ENCODE measurements at regions not wholly inside any gene's neighbourhood (a gene's known extent, or its start where the extent isn't known, plus 50 kb on each side); places are given as distances from the start of the nearest gene placed in this dataset.
"Not testable (repeated sequence)": the region's sequence is repeated elsewhere in the genome, so short reads cannot be mapped to it uniquely, and the experiment has no call there.

DNA sequence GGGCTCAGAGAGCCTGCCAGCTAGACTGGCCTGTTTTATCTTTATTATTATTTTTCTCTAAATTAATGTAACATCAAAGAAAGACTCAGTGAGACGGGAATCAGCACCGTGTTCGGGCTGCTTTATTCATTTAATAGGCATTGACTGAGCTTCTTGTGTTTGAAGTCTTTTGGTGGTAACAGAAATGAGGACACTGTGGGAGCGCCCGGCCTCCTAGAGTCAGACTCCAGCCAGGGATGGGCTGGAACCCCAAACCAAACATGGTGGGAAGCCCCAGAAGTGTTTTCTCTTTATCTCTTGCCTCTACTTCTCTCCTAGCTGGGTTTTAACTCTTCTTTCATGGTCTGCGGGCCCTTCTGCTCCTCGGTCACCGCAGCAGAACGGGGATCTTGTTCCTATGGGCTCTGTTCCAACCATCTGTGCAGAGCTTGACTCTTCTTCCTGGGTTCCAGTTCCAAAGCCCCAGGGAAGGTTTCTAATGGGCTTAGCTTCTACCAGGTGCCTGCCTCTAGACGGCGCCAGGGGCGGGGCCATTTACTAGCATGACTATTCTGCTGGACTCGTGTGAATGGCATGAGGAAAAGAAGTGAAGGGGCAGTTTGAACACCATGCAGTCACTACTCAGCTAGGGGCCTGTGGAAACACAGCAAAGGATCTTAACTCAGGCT, 123.8 kb downstream of the FGF18 start:
- Mint-ChIP-seq H3K27ac (no peak overlapping the region), H3K36me3 (no peaks in the 10 kb centered on the region), H3K4me1 (no peaks in the 10 kb centered on the region), H3K27me3 (ENCODE audit: low read depth in 2 of 2) (peaks cover 7 to 17% of the 10 kb centered on the region in 2 donors), H3K9me3 (no peaks in the 10 kb centered on the region), H3K4me3 (no peak overlapping the region)
- H3K27ac ChIP-seq (ENCODE audit: low read length) = no peak overlapping the region
- ATAC-seq = no peak
- intact Hi-C loops (cut with micrococcal nuclease) = no loop called here
- H3K4me3 ChIP-seq (ENCODE audit: low read length) = no peak overlapping the region
- H3K36me3 ChIP-seq (ENCODE audit: control insufficient read depth, insufficient read depth, low read length) = no peaks in the 10 kb centered on the region
- no peaks in the 10 kb centered on the region for H3K27me3 ChIP-seq (ENCODE audit: control insufficient read depth, insufficient read depth, low read length)
- no peaks in the 10 kb centered on the region for H3K9me3 ChIP-seq (ENCODE audit: control insufficient read depth, insufficient read depth, low read length)
- 86% methylated on average over 13 of the region's 13 CpGs for WGBS (ENCODE audit: insufficient coverage)
- TF ChIP-seq, protein P1, sequence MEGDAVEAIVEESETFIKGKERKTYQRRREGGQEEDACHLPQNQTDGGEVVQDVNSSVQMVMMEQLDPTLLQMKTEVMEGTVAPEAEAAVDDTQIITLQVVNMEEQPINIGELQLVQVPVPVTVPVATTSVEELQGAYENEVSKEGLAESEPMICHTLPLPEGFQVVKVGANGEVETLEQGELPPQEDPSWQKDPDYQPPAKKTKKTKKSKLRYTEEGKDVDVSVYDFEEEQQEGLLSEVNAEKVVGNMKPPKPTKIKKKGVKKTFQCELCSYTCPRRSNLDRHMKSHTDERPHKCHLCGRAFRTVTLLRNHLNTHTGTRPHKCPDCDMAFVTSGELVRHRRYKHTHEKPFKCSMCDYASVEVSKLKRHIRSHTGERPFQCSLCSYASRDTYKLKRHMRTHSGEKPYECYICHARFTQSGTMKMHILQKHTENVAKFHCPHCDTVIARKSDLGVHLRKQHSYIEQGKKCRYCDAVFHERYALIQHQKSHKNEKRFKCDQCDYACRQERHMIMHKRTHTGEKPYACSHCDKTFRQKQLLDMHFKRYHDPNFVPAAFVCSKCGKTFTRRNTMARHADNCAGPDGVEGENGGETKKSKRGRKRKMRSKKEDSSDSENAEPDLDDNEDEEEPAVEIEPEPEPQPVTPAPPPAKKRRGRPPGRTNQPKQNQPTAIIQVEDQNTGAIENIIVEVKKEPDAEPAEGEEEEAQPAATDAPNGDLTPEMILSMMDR (IDR thresholded peaks at IDR 0.05) = no peak
- no peak for DNase-seq
- no peaks in the 10 kb centered on the region for H3K4me1 ChIP-seq (ENCODE audit: control insufficient read depth, insufficient read depth, low read length)

DNA sequence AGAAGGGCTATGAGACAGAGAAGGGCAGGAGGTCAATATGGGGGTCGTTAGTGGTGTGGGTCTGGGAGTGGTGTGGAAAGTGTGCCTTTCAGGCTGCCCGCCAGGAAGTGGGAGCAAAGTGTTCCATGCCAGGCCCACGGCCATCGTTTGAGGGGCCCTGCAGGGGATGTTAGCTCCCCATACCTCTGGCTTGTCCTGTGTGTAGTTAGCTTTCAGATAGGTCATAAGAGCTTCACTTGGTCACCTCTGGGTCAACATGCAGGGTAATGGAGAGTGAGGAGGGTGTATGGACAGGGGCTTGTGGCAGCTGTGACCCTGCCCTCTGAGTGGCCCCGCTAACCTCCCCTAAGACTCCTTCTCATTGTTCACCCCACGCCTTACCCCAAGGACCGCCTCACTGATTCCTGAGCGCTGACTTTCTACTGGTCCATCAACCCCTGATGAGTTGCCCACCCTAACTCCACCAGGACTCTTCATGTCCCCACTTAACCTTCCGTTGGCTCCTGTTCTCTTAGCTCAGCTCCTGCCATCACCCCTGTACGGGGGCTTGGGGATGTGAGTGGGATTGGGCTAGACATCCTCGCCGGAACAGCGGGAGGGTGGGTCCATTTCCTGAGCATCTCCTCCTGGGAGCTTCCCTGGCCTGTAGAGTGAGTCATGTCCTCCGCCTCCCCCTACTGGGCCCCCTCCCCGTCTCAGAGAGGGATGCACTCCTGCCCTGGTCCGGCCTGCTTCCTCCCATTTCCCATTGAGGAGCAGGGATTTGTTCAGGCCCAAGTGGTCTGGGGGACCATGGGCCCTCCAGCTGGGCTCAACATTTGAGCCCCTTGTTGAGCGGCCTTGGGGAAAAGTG, 125.7 kb downstream of the FGF18 start:
- ATAC-seq = no peak
- H3K9me3 Mint-ChIP-seq = no peaks in the 10 kb centered on the region

DNA sequence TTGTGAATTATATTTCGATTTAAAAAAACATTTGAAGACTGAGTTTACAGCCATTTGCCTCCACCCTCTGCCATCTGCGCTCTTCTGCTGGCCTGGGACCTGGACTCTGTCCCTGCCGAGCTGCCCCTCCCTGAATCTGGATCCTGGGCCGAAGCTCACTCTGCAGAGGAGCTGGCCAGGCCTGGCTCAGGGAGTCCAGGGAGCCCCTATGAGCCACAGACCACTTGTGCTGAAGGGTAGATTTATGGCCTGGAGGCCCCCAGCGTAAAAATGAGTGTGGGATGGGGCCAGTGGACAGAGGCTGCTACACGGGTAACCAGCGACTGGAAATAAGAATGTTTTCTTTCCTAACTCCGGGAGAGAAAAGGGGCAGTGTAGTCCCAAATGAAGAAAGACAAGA, 129.8 kb downstream of the FGF18 start:
- Histone ChIP-seq H3K27me3 (ENCODE audit: control insufficient read depth, insufficient read depth, low read length) (no peaks in the 10 kb centered on the region), H3K4me3 (ENCODE audit: low read length) (no peak overlapping the region), H3K36me3 (ENCODE audit: control insufficient read depth, insufficient read depth, low read length) (no peaks in the 10 kb centered on the region), H3K9me3 (ENCODE audit: control insufficient read depth, insufficient read depth, low read length) (no peaks in the 10 kb centered on the region), H3K4me1 (ENCODE audit: control insufficient read depth, insufficient read depth, low read length) (no peaks in the 10 kb centered on the region), H3K27ac (ENCODE audit: low read length) (no peak overlapping the region)
- 88% methylated on average over 8 of the region's 8 CpGs for WGBS (ENCODE audit: insufficient coverage)
- TF ChIP-seq, protein P1 (IDR thresholded peaks at IDR 0.05) = no peak
- no peaks in the 10 kb centered on the region for H3K36me3 Mint-ChIP-seq
- no peak for ATAC-seq
- no peak for DNase-seq
- H3K27me3 Mint-ChIP-seq (ENCODE audit: low read depth in 2 of 2) = peaks cover 2 to 6% of the 10 kb centered on the region in 2 donors
- peaks cover 0 to 2% of the 10 kb centered on the region in 2 donors for H3K9me3 Mint-ChIP-seq
- no peak overlapping the region for H3K27ac Mint-ChIP-seq
- no peaks in the 10 kb centered on the region for H3K4me1 Mint-ChIP-seq
- no peak overlapping the region for H3K4me3 Mint-ChIP-seq
- intact Hi-C loops (cut with micrococcal nuclease) = no loop called here

More for the DNA sequence above, 125.7 kb downstream of the FGF18 start:
- H3K27ac ChIP-seq (ENCODE audit: low read length) = no peak overlapping the region
- H3K4me3 ChIP-seq (ENCODE audit: low read length) = no peak overlapping the region
- no peaks in the 10 kb centered on the region for H3K4me1 Mint-ChIP-seq
- no peaks in the 10 kb centered on the region for H3K36me3 Mint-ChIP-seq
- H3K27me3 Mint-ChIP-seq (ENCODE audit: low read depth in 2 of 2) = peaks cover 6 to 15% of the 10 kb centered on the region in 2 donors
- WGBS (ENCODE audit: insufficient coverage) = 87% methylated on average over 16 of the region's 17 CpGs
- no peaks in the 10 kb centered on the region for H3K36me3 ChIP-seq (ENCODE audit: control insufficient read depth, insufficient read depth, low read length)
- no peaks in the 10 kb centered on the region for H3K27me3 ChIP-seq (ENCODE audit: control insufficient read depth, insufficient read depth, low read length)
- no peak overlapping the region for H3K27ac Mint-ChIP-seq
- TF ChIP-seq, protein P1 (IDR thresholded peaks at IDR 0.05) = no peak
- no peak for DNase-seq
- no peak overlapping the region for H3K4me3 Mint-ChIP-seq
- H3K9me3 ChIP-seq (ENCODE audit: control insufficient read depth, insufficient read depth, low read length) = no peaks in the 10 kb centered on the region
- intact Hi-C loops (cut with micrococcal nuclease) = no loop called here
- no peaks in the 10 kb centered on the region for H3K4me1 ChIP-seq (ENCODE audit: control insufficient read depth, insufficient read depth, low read length)

DNA sequence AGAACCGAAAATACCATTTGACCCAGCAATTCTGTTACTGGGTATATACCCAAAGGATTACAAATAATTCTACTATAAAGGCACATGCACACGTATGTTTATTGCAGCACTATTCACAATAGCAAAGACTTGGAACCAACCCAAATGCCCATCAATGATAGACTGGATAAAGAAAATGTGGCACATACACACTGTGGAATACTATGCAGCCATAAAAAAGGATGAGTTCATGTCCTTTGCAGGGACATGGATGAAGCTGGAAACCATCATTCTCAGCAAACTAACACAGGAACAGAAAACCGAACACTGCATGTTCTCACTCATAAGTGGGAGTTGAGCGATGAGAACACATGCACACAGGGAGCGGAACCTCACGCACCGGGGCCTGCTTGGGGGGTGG, 134.4 kb downstream of the FGF18 start:
- H3K36me3 Mint-ChIP-seq; H3K4me3 Mint-ChIP-seq; H3K4me1 Mint-ChIP-seq; DNase-seq; H3K9me3 Mint-ChIP-seq; H3K9me3 ChIP-seq (ENCODE audit: control insufficient read depth, insufficient read depth, low read length); H3K4me3 ChIP-seq (ENCODE audit: low read length); H3K27me3 ChIP-seq (ENCODE audit: control insufficient read depth, insufficient read depth, low read length); H3K27me3 Mint-ChIP-seq (ENCODE audit: low read depth in 2 of 2); ATAC-seq; H3K4me1 ChIP-seq (ENCODE audit: control insufficient read depth, insufficient read depth, low read length); H3K36me3 ChIP-seq (ENCODE audit: control insufficient read depth, insufficient read depth, low read length); H3K27ac Mint-ChIP-seq; H3K27ac ChIP-seq (ENCODE audit: low read length); intact Hi-C loops (cut with micrococcal nuclease): not testable (repeated sequence)
- 91% methylated on average over 6 of the region's 7 CpGs for WGBS (ENCODE audit: insufficient coverage)
